Kidney epithelial cell (primary cell): ENCODE measurements at regions not wholly inside any gene's neighbourhood (a gene's known extent, or its start where the extent isn't known, plus 50 kb on each side); places are given as distances from the start of the nearest gene placed in this dataset.

ENCODE experiments used
- DNase-seq: peaks from one replicate; pipeline ENCODE4 v3.0.0-alpha.2; 2010; ENCODE audit warnings: low read depth
- H3K27me3 ChIP-seq: 2 replicates; pipeline ENCODE4 v1.6.0; 2011; ENCODE audit warnings: low read length; ENCODE audit not compliant: control insufficient read depth, insufficient read depth
- H3K36me3 ChIP-seq: 2 replicates; pipeline ENCODE4 v1.5.1; 2011; ENCODE audit warnings: low read length; ENCODE audit not compliant: control insufficient read depth, insufficient read depth
- H3K4me3 ChIP-seq: 2 replicates; pipeline ENCODE4 v1.5.1; 2011; ENCODE audit warnings: low read depth, mild to moderate bottlenecking, control low read depth, low read length
- CTCF ChIP-seq: IDR thresholded peaks from 2 replicates; pipeline ENCODE4 v1.5.1; 2011; ENCODE audit warnings: mild to moderate bottlenecking, moderate library complexity, low read length, control low read depth, inconsistent platforms; ENCODE audit not compliant: insufficient read depth, poor library complexity, severe bottlenecking

GRCh38 chr2:146450131-146450530 lies 1394.7 kb upstream of the ACVR2A start:
- TF ChIP-seq CTCF = no peak
- no peaks in the 10 kb centered on the region for H3K27me3 ChIP-seq
- H3K36me3 ChIP-seq = no peaks in the 10 kb centered on the region
- no peak for DNase-seq
- no peak overlapping the region for H3K4me3 ChIP-seq

- no peak for TF ChIP-seq CTCF
- Histone ChIP-seq H3K4me3 (no peak overlapping the region), H3K36me3 (no peaks in the 10 kb centered on the region), H3K27me3 (no peaks in the 10 kb centered on the region)
- DNase-seq = no peak
Observed at GRCh38 chr2:146444987-146445386, 1399.8 kb upstream of the ACVR2A start.

- no peak for DNase-seq
- H3K4me3 ChIP-seq = no peak overlapping the region
- no peaks in the 10 kb centered on the region for H3K36me3 ChIP-seq
- H3K27me3 ChIP-seq = no peaks in the 10 kb centered on the region
- TF ChIP-seq CTCF = no peak
Observed at GRCh38 chr2:146444085-146444484, 1400.7 kb upstream of the ACVR2A start.

GRCh38 chr2:146438246-146438645 lies 1406.6 kb upstream of the ACVR2A start:
- no peaks in the 10 kb centered on the region for H3K27me3 ChIP-seq
- DNase-seq = no peak
- TF ChIP-seq CTCF = no peak
- no peak overlapping the region for H3K4me3 ChIP-seq
- H3K36me3 ChIP-seq = no peaks in the 10 kb centered on the region

GRCh38 chr2:146437712-146438111 lies 1407.1 kb upstream of the ACVR2A start:
- H3K4me3 ChIP-seq = no peak overlapping the region
- no peaks in the 10 kb centered on the region for H3K27me3 ChIP-seq
- no peaks in the 10 kb centered on the region for H3K36me3 ChIP-seq
- no peak for DNase-seq
- no peak for TF ChIP-seq CTCF

- H3K27me3 ChIP-seq = no peaks in the 10 kb centered on the region
- no peak overlapping the region for H3K4me3 ChIP-seq
- no peak for TF ChIP-seq CTCF
- no peak for DNase-seq
- H3K36me3 ChIP-seq = no peaks in the 10 kb centered on the region
Observed at GRCh38 chr2:146433116-146433875, 1411.5 kb upstream of the ACVR2A start.
